IPS-15b (cell line): ENCODE measurements at regions not wholly inside any gene's neighbourhood (a gene's known extent, or its start where the extent isn't known, plus 50 kb on each side); places are given as distances from the start of the nearest gene placed in this dataset.

Experiments
- H3K27me3 ChIP-seq: one replicate; pipeline ENCODE4 v1.6.1; 2013; ENCODE audit warnings: low read length; ENCODE audit not compliant: control insufficient read depth, insufficient read depth
- H3K36me3 ChIP-seq: one replicate; pipeline ENCODE4 v1.6.1; 2013; ENCODE audit warnings: low read length; ENCODE audit not compliant: control insufficient read depth, insufficient read depth
- H3K4me1 ChIP-seq: one replicate; pipeline ENCODE4 v1.6.1; 2013; ENCODE audit warnings: mild to moderate bottlenecking, low read length; ENCODE audit not compliant: control insufficient read depth, insufficient read depth
- H3K4me3 ChIP-seq: one replicate; pipeline ENCODE4 v1.5.1; 2013; ENCODE audit warnings: low read depth, low read length
- H3K9ac ChIP-seq: one replicate; pipeline ENCODE4 v1.6.1; 2013; ENCODE audit warnings: low read depth, mild to moderate bottlenecking, low read length
- H3K9me3 ChIP-seq: one replicate; pipeline ENCODE4 v1.6.1; 2013; ENCODE audit warnings: mild to moderate bottlenecking, low read length; ENCODE audit not compliant: control insufficient read depth, insufficient read depth

DNA sequence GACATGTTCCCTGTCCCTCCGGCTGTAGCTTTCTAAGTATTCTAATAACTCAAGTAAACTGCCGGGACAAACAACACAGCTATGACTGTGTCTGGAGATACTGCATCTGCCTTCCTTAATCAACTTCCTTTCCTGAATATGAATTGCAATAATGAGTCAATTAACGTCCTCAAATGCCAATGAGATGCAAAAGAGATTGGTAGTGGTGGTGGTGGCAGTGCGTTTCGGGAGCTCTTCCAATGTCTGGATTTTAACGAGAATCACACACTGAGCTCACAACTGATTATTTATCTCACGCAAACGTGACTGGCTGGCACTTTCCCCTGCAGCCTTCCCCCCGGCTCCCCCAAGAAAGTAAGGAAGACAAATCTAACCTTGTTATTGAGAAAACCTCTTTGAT is 226.1 kb upstream of the GK2 start:
- no peaks in the 10 kb centered on the region for H3K27me3 ChIP-seq
- H3K36me3 ChIP-seq: no peaks in the 10 kb centered on the region

DNA sequence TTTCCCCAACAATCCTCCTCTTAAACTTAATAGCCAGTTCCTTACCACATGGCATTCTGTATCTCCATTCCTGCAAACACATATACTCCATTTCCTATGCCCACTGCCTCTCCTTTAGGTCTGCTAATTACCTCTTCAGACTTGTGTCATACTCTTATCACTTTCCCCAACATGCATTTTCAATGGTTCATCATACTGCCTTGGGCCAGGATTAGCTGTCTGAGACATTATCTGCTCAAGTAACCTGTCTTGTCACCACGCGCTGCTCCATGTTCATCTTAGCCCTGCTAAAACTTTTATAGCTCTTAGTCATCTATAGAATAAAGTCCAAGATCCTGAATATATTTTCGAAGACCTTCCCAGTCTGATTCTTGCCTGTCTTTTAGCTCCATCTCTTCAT is 224.1 kb upstream of the GK2 start:
- no peak overlapping the region for H3K4me3 ChIP-seq

More for the DNA sequence above, 226.1 kb upstream of the GK2 start:
- Histone ChIP-seq H3K9ac (no peak overlapping the region), H3K4me3 (no peak overlapping the region), H3K4me1 (no peaks in the 10 kb centered on the region), H3K9me3 (no peaks in the 10 kb centered on the region)

DNA sequence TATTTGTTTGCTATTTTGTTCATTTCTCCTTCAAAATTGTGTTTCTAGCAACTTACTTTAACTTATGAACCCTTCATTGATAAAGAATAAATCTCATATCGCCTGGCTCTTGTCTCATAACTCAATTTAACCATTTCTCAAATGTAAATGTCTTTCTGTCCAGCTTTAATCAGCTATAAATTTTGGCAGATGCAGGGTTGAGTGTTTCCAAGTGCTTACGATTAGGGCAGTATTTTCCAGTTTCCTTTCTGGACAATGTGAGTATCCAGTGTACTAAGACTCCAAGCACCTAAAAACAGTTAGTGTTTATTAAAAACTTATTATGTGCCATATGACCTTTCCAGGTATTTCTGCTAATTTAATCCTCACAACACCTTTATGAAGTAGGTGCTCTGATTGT is 218.6 kb upstream of the GK2 start:
- Histone ChIP-seq H3K36me3 (no peaks in the 10 kb centered on the region), H3K4me1 (peaks cover 4% of the 10 kb centered on the region), H3K27me3 (no peaks in the 10 kb centered on the region), H3K9me3 (no peaks in the 10 kb centered on the region), H3K9ac (no peak overlapping the region), H3K4me3 (no peak overlapping the region)

More for the DNA sequence above, 224.1 kb upstream of the GK2 start:
- Histone ChIP-seq H3K27me3 (no peaks in the 10 kb centered on the region), H3K36me3 (no peaks in the 10 kb centered on the region), H3K4me1 (no peaks in the 10 kb centered on the region), H3K9ac (no peak overlapping the region), H3K9me3 (no peaks in the 10 kb centered on the region)

DNA sequence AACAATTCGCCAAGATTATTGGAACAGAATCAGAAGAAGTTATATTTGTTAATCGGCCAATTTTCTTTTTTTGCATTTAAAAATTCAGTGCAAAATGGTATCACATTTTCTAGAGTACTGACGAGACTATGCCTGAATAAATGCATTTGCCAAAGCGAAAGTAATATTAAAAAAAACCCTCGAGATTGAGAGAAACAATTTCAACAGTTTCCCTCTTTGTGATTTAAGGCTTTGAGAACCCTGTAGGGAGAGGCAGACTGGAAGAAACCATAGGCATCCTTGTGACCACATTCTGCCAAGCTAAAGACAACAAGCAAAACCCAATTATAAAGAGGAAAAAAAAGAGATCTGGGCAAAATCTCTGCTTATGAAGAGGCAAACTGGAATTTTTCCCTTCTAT is 218.1 kb upstream of the GK2 start:
- Histone ChIP-seq H3K9ac (no peak overlapping the region), H3K36me3 (no peaks in the 10 kb centered on the region), H3K9me3 (no peaks in the 10 kb centered on the region), H3K4me1 (peaks cover 4% of the 10 kb centered on the region), H3K4me3 (no peak overlapping the region), H3K27me3 (no peaks in the 10 kb centered on the region)

DNA sequence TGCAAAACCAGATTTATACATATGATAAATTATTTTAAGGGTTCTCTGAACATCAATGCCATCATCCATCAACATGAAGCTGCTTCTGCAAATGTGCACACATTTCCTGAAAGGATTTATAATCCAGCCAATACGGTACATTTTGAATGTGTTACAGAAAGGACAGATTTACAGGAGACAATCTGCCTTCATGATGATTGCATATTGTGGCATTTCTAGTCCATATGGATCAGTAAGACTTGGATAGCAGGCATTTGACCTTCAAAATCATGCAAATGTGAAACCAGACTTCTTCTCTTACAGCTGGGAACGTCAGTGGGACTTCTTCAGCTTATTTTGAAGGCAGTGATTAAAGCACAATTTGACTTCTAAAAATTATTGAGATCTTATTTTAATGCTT is 217.3 kb upstream of the GK2 start:
- Histone ChIP-seq H3K4me3 (no peak overlapping the region), H3K9me3 (no peaks in the 10 kb centered on the region), H3K36me3 (no peaks in the 10 kb centered on the region), H3K4me1 (peaks cover 4% of the 10 kb centered on the region), H3K9ac (no peak overlapping the region), H3K27me3 (no peaks in the 10 kb centered on the region)

DNA sequence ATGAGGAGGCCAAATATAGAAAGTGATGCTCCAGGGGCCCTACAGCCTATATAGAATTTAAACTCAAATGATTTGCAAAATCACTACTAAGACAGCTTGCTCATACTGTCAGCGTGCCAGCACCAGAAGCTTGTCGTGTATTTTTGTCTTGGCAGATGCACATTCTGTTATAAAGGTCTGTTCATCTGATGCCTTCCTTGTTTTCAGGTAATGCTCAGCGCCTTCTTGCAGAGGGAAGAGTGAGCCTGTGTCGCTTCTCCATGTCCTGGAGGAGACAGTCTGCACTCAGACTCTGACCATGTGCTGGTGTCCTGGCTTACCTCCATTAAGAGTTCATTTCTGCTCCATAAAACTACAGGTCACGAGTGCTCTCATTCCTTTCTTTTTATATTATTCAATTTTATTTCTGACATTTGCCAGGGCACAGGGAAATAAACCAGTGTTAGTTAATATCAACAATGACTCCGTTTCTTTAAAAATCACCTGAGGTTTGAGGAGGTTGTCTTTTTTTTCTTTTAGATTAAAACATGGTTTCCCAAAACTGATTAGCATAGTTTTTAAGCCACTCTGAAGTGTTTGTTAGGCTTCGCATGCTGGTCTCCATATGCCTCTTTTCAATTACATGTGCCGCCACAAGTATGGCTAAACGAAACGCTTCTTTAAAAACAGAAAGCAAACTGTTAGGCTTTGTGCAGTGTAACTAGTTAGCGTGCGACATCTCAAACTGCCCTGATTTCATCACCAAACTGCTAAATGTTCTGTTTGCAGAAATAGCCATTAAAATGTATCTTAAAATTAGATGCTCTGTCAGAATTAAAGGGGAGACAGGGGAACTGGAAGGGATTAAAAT is 215.2 kb upstream of the GK2 start:
- H3K9ac ChIP-seq: no peak overlapping the region
- H3K4me3 ChIP-seq: no peak overlapping the region
- H3K4me1 ChIP-seq: peaks cover 4% of the 10 kb centered on the region
- no peaks in the 10 kb centered on the region for H3K9me3 ChIP-seq
- H3K36me3 ChIP-seq: no peaks in the 10 kb centered on the region
- H3K27me3 ChIP-seq: no peaks in the 10 kb centered on the region

DNA sequence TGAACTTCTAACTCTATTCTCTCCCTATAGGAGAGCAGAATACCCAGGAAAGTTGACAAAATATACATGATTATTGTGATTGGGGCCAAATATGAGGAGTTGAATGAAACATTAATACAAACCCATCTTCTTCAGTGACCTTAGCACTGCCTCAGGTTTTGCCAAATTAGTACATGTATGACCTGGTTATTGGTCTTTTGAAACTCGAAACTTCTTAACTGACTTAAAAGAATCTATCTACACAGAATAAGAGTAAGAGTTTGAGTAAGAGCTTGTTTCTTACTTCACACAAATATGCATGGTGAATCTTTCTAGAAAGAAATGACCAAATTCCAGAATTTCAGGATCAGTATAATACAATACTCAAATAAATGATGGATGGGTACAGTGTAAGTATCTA is 213.0 kb upstream of the GK2 start:
- Histone ChIP-seq H3K27me3 (no peaks in the 10 kb centered on the region), H3K9ac (no peak overlapping the region), H3K36me3 (no peaks in the 10 kb centered on the region)

DNA sequence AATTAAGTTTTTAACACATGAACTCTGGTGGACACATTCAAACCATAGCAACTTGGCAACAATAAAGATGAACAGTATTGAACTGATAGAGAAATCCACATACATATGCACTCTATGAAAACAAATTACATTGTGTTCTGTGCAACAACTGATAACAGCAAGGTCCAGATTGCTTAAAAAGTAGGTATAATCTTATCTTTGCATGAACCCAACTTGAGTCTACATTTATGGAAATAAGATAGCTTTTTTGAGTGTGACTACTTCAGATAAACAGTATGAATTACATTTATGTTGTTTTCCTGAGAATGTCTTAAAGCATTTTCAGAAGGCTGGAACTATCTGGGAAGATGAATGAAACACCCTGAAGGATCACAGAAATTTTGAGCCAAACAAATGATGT is 212.6 kb upstream of the GK2 start:
- H3K36me3 ChIP-seq: no peaks in the 10 kb centered on the region

More for the DNA sequence above, 213.0 kb upstream of the GK2 start:
- peaks cover 4% of the 10 kb centered on the region for H3K4me1 ChIP-seq
- H3K9me3 ChIP-seq: no peaks in the 10 kb centered on the region
- H3K4me3 ChIP-seq: no peak overlapping the region

DNA sequence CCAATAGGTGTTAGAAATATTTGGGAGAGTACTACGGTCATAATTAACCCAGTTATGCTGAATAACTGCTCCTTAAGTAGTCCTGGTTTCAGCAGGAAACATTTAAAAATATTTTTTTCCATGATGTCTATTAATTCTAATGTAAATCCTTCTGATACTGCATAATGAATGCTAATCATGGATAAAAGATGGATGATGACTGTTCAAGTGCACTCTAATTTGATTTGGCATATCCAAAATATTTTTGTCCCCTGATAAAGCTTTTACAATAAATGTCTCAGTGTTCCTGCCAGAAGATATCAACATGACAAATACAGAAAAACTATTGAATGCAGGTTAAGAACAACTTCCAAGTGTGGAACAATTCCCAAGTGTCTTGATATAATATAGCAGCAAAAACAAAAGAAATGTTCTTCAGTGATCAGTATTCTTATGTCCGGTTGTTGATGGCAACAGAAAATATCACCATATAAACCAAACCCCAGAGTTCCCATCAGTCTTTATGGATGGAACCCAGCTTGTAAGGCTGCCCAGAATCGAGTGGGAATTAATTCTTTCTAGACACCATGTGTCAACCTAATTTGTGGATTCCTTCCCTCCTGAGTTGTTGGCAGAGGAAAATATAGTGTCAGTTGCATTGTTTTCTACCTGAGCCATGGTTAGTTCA is 205.4 kb upstream of the GK2 start:
- Histone ChIP-seq H3K4me3 (no peak overlapping the region), H3K9ac (no peak overlapping the region), H3K36me3 (no peaks in the 10 kb centered on the region), H3K9me3 (no peaks in the 10 kb centered on the region), H3K4me1 (no peaks in the 10 kb centered on the region), H3K27me3 (no peaks in the 10 kb centered on the region)

More for the DNA sequence above, 212.6 kb upstream of the GK2 start:
- peaks cover 4% of the 10 kb centered on the region for H3K4me1 ChIP-seq
- no peak overlapping the region for H3K9ac ChIP-seq
- H3K4me3 ChIP-seq: no peak overlapping the region
- H3K27me3 ChIP-seq: no peaks in the 10 kb centered on the region
- H3K9me3 ChIP-seq: no peaks in the 10 kb centered on the region

DNA sequence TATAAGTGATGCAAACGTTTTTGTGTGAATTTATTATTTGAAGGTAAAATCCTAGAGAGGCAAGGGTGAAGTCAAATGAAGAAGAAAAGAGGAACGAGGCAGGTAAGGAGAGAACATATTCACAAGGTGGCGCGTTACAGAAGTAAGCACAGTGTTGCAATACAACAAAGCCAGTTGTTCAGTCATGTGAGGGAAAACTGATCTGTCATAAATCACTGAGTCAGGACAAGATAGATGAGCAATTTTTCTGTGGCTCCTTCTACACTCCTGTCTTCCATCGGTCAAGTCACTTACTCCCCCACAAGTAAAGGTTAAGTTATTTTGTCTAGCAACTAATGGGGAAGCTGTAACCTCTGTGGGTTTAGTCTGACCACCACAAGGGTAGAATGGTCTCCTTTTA is 203.0 kb upstream of the GK2 start:
- H3K4me3 ChIP-seq: no peak overlapping the region
- no peaks in the 10 kb centered on the region for H3K9me3 ChIP-seq
- H3K36me3 ChIP-seq: no peaks in the 10 kb centered on the region
- H3K27me3 ChIP-seq: no peaks in the 10 kb centered on the region
- H3K9ac ChIP-seq: no peak overlapping the region
- no peaks in the 10 kb centered on the region for H3K4me1 ChIP-seq

DNA sequence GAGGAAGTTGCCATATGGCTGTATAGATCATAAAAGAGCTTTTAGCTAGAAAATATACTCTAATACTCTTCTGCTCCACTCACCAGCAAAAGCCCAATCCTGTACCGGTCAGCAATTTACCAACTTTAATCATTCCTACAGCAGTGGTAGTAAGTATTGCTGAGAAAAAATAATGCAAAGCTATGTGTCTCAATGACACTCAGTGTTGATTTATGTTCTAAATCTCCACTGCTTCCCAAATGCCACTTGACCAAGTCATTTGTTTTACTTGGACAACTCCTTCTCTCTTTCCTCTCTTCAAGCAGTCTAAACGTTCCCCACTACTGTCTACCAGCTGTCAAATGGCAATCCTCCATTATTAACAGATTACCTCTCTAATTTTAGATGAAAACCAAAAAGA is 201.8 kb upstream of the GK2 start:
- H3K9me3 ChIP-seq: no peaks in the 10 kb centered on the region
- H3K27me3 ChIP-seq: no peaks in the 10 kb centered on the region
- no peaks in the 10 kb centered on the region for H3K36me3 ChIP-seq
- H3K4me3 ChIP-seq: no peak overlapping the region
- no peak overlapping the region for H3K9ac ChIP-seq
- H3K4me1 ChIP-seq: no peaks in the 10 kb centered on the region

DNA sequence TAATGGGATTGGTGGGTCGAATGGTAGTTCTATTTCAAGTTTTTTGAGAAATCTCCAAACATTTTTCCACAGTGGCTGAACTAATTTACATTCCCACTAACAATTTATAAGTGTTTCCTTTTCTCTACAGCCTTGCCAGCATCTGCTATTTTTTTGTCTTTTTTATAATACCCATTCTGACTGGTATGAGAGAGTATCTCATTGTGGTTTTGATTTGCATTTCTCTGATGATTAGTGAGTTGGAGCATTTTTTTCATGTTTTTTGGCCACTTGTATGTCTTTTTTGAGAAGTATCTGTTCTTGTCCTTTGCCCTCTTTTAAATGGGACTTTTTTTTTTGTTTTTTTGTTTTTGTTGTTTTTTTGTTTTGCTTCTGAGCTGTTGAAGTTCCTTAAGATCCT is 200.0 kb upstream of the GK2 start:
- Histone ChIP-seq H3K9ac (no peak overlapping the region), H3K9me3 (no peaks in the 10 kb centered on the region), H3K36me3 (no peaks in the 10 kb centered on the region)

More for the DNA sequence above, 200.0 kb upstream of the GK2 start:
- Histone ChIP-seq H3K4me3 (no peak overlapping the region), H3K27me3 (no peaks in the 10 kb centered on the region), H3K4me1 (no peaks in the 10 kb centered on the region)
